Astrocyte (in vitro differentiated cells and primary cell): ENCODE measurements at regions not wholly inside any gene's neighbourhood (a gene's known extent, or its start where the extent isn't known, plus 50 kb on each side); places are given as distances from the start of the nearest gene placed in this dataset.

Experiments used
- EZH2 ChIP-seq: IDR thresholded peaks from 2 replicates; pipeline ENCODE4 v1.6.1; 2012; ENCODE audit warnings: mild to moderate bottlenecking, low read length, inconsistent platforms; ENCODE audit not compliant: insufficient read depth
- TF ChIP-seq, protein P1 (sequence below): IDR thresholded peaks from 2 replicates; pipeline ENCODE4 v1.5.1; 2011; ENCODE audit warnings: low read depth, mild to moderate bottlenecking, inconsistent platforms, low read length, moderate library complexity; ENCODE audit not compliant: insufficient read depth

- TF ChIP-seq, protein P1, sequence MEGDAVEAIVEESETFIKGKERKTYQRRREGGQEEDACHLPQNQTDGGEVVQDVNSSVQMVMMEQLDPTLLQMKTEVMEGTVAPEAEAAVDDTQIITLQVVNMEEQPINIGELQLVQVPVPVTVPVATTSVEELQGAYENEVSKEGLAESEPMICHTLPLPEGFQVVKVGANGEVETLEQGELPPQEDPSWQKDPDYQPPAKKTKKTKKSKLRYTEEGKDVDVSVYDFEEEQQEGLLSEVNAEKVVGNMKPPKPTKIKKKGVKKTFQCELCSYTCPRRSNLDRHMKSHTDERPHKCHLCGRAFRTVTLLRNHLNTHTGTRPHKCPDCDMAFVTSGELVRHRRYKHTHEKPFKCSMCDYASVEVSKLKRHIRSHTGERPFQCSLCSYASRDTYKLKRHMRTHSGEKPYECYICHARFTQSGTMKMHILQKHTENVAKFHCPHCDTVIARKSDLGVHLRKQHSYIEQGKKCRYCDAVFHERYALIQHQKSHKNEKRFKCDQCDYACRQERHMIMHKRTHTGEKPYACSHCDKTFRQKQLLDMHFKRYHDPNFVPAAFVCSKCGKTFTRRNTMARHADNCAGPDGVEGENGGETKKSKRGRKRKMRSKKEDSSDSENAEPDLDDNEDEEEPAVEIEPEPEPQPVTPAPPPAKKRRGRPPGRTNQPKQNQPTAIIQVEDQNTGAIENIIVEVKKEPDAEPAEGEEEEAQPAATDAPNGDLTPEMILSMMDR, result no peak
- TF ChIP-seq EZH2, result no peak
These were observed 177.6 kb upstream of the FGF13 start for GRCh38 chrX:138889149-138889548.
